Activated CD8-positive, alpha-beta memory T cell treated with anti-CD3 and anti-CD28 coated beads for 48 hours (primary cell): ENCODE measurements at regions not wholly inside any gene's neighbourhood (a gene's known extent, or its start where the extent isn't known, plus 50 kb on each side); places are given as distances from the start of the nearest gene placed in this dataset.

Experiments used
- DNase-seq, 3 experiments: peaks; one replicate each; pipeline ENCODE4 v3.0.0-alpha.2; 2020; ENCODE audit warnings: low read depth in 2 of 3, low spot score in 2 of 3

- DNase-seq: no peak
Observed at GRCh38 chr12:24231298-24231697, 281.8 kb upstream of the SOX5 start.

GRCh38 chr12:24230061-24230701 is 280.7 kb upstream of the SOX5 start:
- DNase-seq: no peak

- no peak for DNase-seq
Observed at GRCh38 chr12:24229031-24229700, 279.7 kb upstream of the SOX5 start.

GRCh38 chr12:24228371-24228770 is 278.9 kb upstream of the SOX5 start:
- no peak for DNase-seq

GRCh38 chr12:24227551-24227950 is 278.1 kb upstream of the SOX5 start:
- DNase-seq: no peak

- no peak for DNase-seq
Observed at GRCh38 chr12:24226745-24227350, 277.4 kb upstream of the SOX5 start.

GRCh38 chr12:24224401-24224800 is 274.9 kb upstream of the SOX5 start:
- no peak for DNase-seq

- no peak for DNase-seq
Observed at GRCh38 chr12:24223926-24224325, 274.5 kb upstream of the SOX5 start.

- no peak for DNase-seq
Observed at GRCh38 chr12:24222968-24223367, 273.5 kb upstream of the SOX5 start.

- no peak for DNase-seq
Observed at GRCh38 chr12:24212496-24212895, 263.0 kb upstream of the SOX5 start.

- no peak for DNase-seq
Observed at GRCh38 chr12:24206621-24207020, 257.2 kb upstream of the SOX5 start.

GRCh38 chr12:24201258-24201970 is 251.9 kb upstream of the SOX5 start:
- DNase-seq: no peak

GRCh38 chr12:24200010-24200409 is 250.5 kb upstream of the SOX5 start:
- DNase-seq: no peak

GRCh38 chr12:24198936-24199671 is 249.6 kb upstream of the SOX5 start:
- no peak for DNase-seq

GRCh38 chr12:24198070-24198469 is 248.6 kb upstream of the SOX5 start:
- no peak for DNase-seq

- no peak for DNase-seq
Observed at GRCh38 chr12:24197532-24197931, 248.1 kb upstream of the SOX5 start.

GRCh38 chr12:24195063-24195462 is 245.6 kb upstream of the SOX5 start:
- DNase-seq: no peak

- no peak for DNase-seq
Observed at GRCh38 chr12:24191117-24191516, 241.6 kb upstream of the SOX5 start.

- DNase-seq: no peak
Observed at GRCh38 chr12:24185782-24186181, 236.3 kb upstream of the SOX5 start.

GRCh38 chr12:24177889-24178288 is 228.4 kb upstream of the SOX5 start:
- DNase-seq: no peak

- no peak for DNase-seq
Observed at GRCh38 chr12:24175929-24176328, 226.5 kb upstream of the SOX5 start.
